ENCODE measurements at regions not wholly inside any gene's neighbourhood (a gene's known extent, or its start where the extent isn't known, plus 50 kb on each side); places are given as distances from the start of the nearest gene placed in this dataset.
"Not testable (repeated sequence)": the region's sequence is repeated elsewhere in the genome, so short reads cannot be mapped to it uniquely, and the experiment has no call there.

DNA sequence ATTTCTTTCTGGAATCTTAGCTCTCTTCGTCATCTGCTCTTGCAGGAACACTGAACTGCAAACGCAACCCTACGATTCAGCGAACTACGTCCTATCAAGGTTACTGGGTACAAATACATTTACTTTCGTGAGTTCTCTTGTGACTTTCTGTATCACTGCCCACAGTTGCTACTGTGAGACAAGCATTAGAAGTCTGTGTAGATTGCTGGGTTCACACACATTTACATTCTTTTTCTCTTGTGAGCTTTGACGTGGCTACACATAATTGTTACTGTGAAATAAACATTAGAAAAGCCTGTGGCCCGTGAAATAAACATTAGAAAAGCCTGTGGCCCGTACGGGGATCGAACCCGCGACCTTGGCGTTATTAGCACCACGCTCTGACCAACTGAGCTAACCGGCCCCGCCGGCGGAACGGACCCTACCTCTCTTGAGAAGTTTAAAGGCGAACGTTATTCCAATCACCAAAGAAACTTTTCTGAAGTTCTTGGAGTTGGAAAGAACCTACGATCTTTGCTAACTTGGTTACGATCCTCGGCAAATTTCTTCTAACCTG is 61.2 kb upstream of the ZNF322 start:
- H3K4me3 ChIP-seq (ENCODE audit: low read depth, low read length); DNase-seq (ENCODE audit: low read depth): not testable (repeated sequence)

GRCh38 chr6:26730019-26730766 is 70.6 kb upstream of the ZNF322 start:
- H3K27me3 ChIP-seq (ENCODE audit: control insufficient read depth, insufficient read depth, low read length); H3K4me3 ChIP-seq (ENCODE audit: low read depth, low read length); H3K36me3 ChIP-seq (ENCODE audit: control insufficient read depth, insufficient read depth, low read length); DNase-seq (ENCODE audit: low read depth): not testable (repeated sequence)

More for the DNA sequence above, 61.2 kb upstream of the ZNF322 start:
- not testable (repeated sequence) for H3K27me3 ChIP-seq (ENCODE audit: control insufficient read depth, insufficient read depth, low read length); H3K36me3 ChIP-seq (ENCODE audit: control insufficient read depth, insufficient read depth, low read length)

GRCh38 chr6:26734776-26735472 is 75.4 kb upstream of the ZNF322 start:
- DNase-seq (ENCODE audit: low read depth); H3K4me3 ChIP-seq (ENCODE audit: low read depth, low read length); H3K36me3 ChIP-seq (ENCODE audit: control insufficient read depth, insufficient read depth, low read length); H3K27me3 ChIP-seq (ENCODE audit: control insufficient read depth, insufficient read depth, low read length): not testable (repeated sequence)

- no peak overlapping the region for H3K4me3 ChIP-seq (ENCODE audit: low read depth, low read length)
- H3K27me3 ChIP-seq (ENCODE audit: control insufficient read depth, insufficient read depth, low read length) = peaks cover 15% of the 10 kb centered on the region
- TF ChIP-seq, protein P1, sequence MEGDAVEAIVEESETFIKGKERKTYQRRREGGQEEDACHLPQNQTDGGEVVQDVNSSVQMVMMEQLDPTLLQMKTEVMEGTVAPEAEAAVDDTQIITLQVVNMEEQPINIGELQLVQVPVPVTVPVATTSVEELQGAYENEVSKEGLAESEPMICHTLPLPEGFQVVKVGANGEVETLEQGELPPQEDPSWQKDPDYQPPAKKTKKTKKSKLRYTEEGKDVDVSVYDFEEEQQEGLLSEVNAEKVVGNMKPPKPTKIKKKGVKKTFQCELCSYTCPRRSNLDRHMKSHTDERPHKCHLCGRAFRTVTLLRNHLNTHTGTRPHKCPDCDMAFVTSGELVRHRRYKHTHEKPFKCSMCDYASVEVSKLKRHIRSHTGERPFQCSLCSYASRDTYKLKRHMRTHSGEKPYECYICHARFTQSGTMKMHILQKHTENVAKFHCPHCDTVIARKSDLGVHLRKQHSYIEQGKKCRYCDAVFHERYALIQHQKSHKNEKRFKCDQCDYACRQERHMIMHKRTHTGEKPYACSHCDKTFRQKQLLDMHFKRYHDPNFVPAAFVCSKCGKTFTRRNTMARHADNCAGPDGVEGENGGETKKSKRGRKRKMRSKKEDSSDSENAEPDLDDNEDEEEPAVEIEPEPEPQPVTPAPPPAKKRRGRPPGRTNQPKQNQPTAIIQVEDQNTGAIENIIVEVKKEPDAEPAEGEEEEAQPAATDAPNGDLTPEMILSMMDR (IDR thresholded peaks at IDR 0.05; ENCODE audit: insufficient read depth, low read length, poor library complexity, severe bottlenecking) = no peak
- no peaks in the 10 kb centered on the region for H3K36me3 ChIP-seq (ENCODE audit: control insufficient read depth, insufficient read depth, low read length)
- no peak for DNase-seq (ENCODE audit: low read depth)
These were observed 80.3 kb upstream of the ZNF322 start for GRCh38 chr6:26739811-26740210.

- peak overlapping the region; percentile 16 for H3K4me3 ChIP-seq (ENCODE audit: low read depth, low read length)
- DNase-seq (ENCODE audit: low read depth) = no peak
- H3K27me3 ChIP-seq (ENCODE audit: control insufficient read depth, insufficient read depth, low read length) = peaks cover 25% of the 10 kb centered on the region
- TF ChIP-seq, protein P1 (IDR thresholded peaks at IDR 0.05; ENCODE audit: insufficient read depth, low read length, poor library complexity, severe bottlenecking) = no peak
- no peaks in the 10 kb centered on the region for H3K36me3 ChIP-seq (ENCODE audit: control insufficient read depth, insufficient read depth, low read length)
These were observed 83.7 kb upstream of the ZNF322 start for GRCh38 chr6:26743157-26743821.

DNA sequence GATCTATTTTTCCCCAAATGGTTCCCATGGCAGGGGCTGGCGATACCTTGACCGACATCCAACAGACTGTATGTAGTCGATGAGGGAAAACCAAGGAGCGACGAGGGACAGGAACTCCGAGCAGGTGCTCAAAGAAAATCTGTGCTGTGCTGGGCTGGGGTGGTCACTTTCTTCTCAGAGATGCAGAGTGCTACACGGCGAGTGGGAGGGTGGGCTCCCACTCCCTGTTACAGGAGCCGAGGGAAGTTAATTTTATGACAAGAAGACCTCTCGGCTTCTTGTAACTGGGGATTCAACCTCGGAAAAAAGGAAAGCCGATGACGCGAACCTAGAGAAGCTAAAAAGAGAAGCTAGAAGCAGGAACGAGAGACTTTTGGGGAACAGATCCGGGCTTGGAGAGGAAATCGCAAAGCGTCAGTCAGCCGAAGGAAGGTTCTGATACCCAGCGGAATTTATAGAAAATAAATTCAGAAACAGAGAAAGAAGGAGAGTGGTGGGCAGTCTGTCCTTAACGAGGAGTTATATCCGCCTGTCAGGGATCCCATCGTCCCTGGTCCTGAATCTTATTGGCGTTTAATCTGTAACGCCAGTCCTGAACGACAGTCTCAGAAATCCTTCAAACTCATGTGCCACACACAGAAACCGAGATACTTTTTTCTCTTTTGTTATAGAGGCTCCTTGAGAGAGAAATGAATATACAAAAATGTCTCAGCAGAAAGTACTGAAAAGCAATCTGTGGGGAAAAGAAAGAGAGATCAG is 84.6 kb upstream of the ZNF322 start:
- Histone ChIP-seq H3K27me3 (ENCODE audit: control insufficient read depth, insufficient read depth, low read length) (peaks cover 29% of the 10 kb centered on the region), H3K4me3 (ENCODE audit: low read depth, low read length) (peak overlapping the region; percentile 25), H3K36me3 (ENCODE audit: control insufficient read depth, insufficient read depth, low read length) (no peaks in the 10 kb centered on the region)
- DNase-seq (ENCODE audit: low read depth) = no peak
- TF ChIP-seq, protein P1 (IDR thresholded peaks at IDR 0.05; ENCODE audit: insufficient read depth, low read length, poor library complexity, severe bottlenecking) = no peak

DNA sequence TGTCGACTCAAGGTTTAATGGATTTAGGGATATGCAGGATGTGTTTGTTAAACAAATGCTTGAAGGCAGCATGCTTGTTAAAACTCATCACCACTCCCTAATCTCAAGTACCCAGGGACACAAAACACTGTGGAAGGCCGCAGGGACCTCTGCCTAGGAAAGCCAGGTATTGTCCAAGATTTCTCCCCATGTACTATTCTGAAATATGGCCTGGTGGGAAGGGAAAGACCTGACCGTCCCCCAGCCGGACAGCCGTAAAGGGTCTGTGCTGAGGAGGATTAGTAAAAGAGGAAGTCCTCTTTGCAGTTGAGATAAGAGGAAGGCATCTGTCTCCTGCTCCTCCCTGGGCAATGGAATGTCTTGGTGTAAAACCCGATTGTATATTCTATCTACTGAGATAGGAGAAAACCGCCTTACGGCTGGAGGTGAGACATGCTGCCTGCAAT is 85.3 kb upstream of the ZNF322 start:
- DNase-seq (ENCODE audit: low read depth); H3K4me3 ChIP-seq (ENCODE audit: low read depth, low read length); H3K36me3 ChIP-seq (ENCODE audit: control insufficient read depth, insufficient read depth, low read length): not testable (repeated sequence)
- peaks cover 35% of the 10 kb centered on the region for H3K27me3 ChIP-seq (ENCODE audit: control insufficient read depth, insufficient read depth, low read length)

GRCh38 chr6:26745964-26746363 is 86.4 kb upstream of the ZNF322 start:
- H3K4me3 ChIP-seq (ENCODE audit: low read depth, low read length); DNase-seq (ENCODE audit: low read depth); H3K36me3 ChIP-seq (ENCODE audit: control insufficient read depth, insufficient read depth, low read length): not testable (repeated sequence)
- peaks cover 38% of the 10 kb centered on the region for H3K27me3 ChIP-seq (ENCODE audit: control insufficient read depth, insufficient read depth, low read length)

DNA sequence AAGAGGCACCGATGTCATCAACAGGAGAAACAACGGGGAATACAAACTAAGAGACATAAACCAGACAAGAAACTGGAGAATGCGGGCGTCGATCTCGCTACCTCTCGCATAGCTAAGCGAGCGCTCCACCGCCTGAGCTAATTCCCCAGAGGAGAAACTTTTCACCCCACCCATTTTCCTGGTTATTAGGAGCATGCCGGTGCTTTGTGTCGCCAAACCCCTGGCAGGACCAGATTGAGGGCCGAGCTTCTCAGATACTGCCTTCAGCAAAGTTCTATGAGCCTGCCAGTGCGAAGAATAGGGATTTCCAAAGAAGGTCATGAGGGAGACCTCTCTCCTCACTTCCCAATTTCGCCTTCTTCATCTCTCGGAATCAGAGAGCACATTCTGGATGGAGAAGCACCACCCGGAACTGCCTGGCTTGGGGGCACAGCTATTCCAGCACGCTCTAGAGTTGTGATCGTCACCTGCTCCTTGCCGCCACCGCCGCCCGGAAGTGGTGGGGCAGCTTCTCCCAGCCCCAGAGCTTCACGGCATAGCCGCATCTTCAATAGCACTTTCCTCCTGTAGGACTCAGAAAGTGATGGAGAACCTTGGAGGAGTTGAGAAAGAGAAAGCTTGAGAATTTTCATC is 89.7 kb upstream of the ZNF322 start:
- not testable (repeated sequence) for H3K4me3 ChIP-seq (ENCODE audit: low read depth, low read length); H3K36me3 ChIP-seq (ENCODE audit: control insufficient read depth, insufficient read depth, low read length); DNase-seq (ENCODE audit: low read depth)
- H3K27me3 ChIP-seq (ENCODE audit: control insufficient read depth, insufficient read depth, low read length) = peaks cover 31% of the 10 kb centered on the region

GRCh38 chr6:26749759-26750126 is 90.2 kb upstream of the ZNF322 start:
- H3K4me3 ChIP-seq (ENCODE audit: low read depth, low read length); DNase-seq (ENCODE audit: low read depth); H3K36me3 ChIP-seq (ENCODE audit: control insufficient read depth, insufficient read depth, low read length): not testable (repeated sequence)
- peaks cover 34% of the 10 kb centered on the region for H3K27me3 ChIP-seq (ENCODE audit: control insufficient read depth, insufficient read depth, low read length)
